IPS-18a (cell line): ENCODE measurements at regions not wholly inside any gene's neighbourhood (a gene's known extent, or its start where the extent isn't known, plus 50 kb on each side); places are given as distances from the start of the nearest gene placed in this dataset.
"Not testable (repeated sequence)": the region's sequence is repeated elsewhere in the genome, so short reads cannot be mapped to it uniquely, and the experiment has no call there.

Experiments
- H3K27ac ChIP-seq: one replicate; pipeline ENCODE4 v1.5.1; 2013; ENCODE audit warnings: low read length
- H3K27me3 ChIP-seq: one replicate; pipeline ENCODE4 v1.6.1; 2013; ENCODE audit warnings: mild to moderate bottlenecking, low read length; ENCODE audit not compliant: control insufficient read depth, insufficient read depth
- H3K36me3 ChIP-seq: one replicate; pipeline ENCODE4 v1.6.1; 2013; ENCODE audit warnings: low read depth, low read length; ENCODE audit not compliant: control insufficient read depth
- H3K4me1 ChIP-seq: one replicate; pipeline ENCODE4 v1.6.1; 2013; ENCODE audit warnings: low read depth, low read length; ENCODE audit not compliant: control insufficient read depth
- H3K4me3 ChIP-seq: one replicate; pipeline ENCODE4 v1.5.1; 2013; ENCODE audit warnings: low read length
- H3K9ac ChIP-seq: one replicate; pipeline ENCODE4 v1.6.1; 2013; ENCODE audit warnings: mild to moderate bottlenecking, low read length, moderate library complexity
- H3K9me3 ChIP-seq: one replicate; pipeline ENCODE4 v1.6.1; 2013; ENCODE audit warnings: low read depth, low read length; ENCODE audit not compliant: control insufficient read depth

GRCh38 chrX:34341258-34341657 is 209.1 kb upstream of the FAM47A start:
- Histone ChIP-seq H3K9me3 (peaks cover 21% of the 10 kb centered on the region), H3K27ac (no peak overlapping the region), H3K36me3 (no peaks in the 10 kb centered on the region), H3K4me1 (no peaks in the 10 kb centered on the region), H3K9ac (no peak overlapping the region), H3K4me3 (no peak overlapping the region), H3K27me3 (no peaks in the 10 kb centered on the region)

- H3K9me3 ChIP-seq: peaks cover 16% of the 10 kb centered on the region
- H3K9ac ChIP-seq: no peak overlapping the region
- H3K27me3 ChIP-seq: no peaks in the 10 kb centered on the region
- no peaks in the 10 kb centered on the region for H3K4me1 ChIP-seq
- no peaks in the 10 kb centered on the region for H3K36me3 ChIP-seq
- no peak overlapping the region for H3K4me3 ChIP-seq
- no peak overlapping the region for H3K27ac ChIP-seq
Observed at GRCh38 chrX:34338046-34338445, 205.9 kb upstream of the FAM47A start.

- not testable (repeated sequence) for H3K4me3 ChIP-seq, H3K9ac ChIP-seq, H3K36me3 ChIP-seq, H3K27me3 ChIP-seq, H3K27ac ChIP-seq, H3K4me1 ChIP-seq
- peaks cover 14% of the 10 kb centered on the region for H3K9me3 ChIP-seq
Observed at GRCh38 chrX:34335376-34335775, 203.3 kb upstream of the FAM47A start.

- Histone ChIP-seq H3K27ac (no peak overlapping the region), H3K4me3 (no peak overlapping the region), H3K4me1 (no peaks in the 10 kb centered on the region), H3K9me3 (peaks cover 3% of the 10 kb centered on the region), H3K36me3 (no peaks in the 10 kb centered on the region), H3K27me3 (no peaks in the 10 kb centered on the region), H3K9ac (no peak overlapping the region)
Observed at GRCh38 chrX:34332334-34332733, 200.2 kb upstream of the FAM47A start.

- Histone ChIP-seq H3K4me3 (no peak overlapping the region), H3K36me3 (no peaks in the 10 kb centered on the region), H3K9ac (no peak overlapping the region), H3K4me1 (no peaks in the 10 kb centered on the region), H3K9me3 (no peaks in the 10 kb centered on the region), H3K27me3 (no peaks in the 10 kb centered on the region), H3K27ac (no peak overlapping the region)
Observed at GRCh38 chrX:34325460-34325859, 193.3 kb upstream of the FAM47A start.

GRCh38 chrX:34320424-34320823 is 188.3 kb upstream of the FAM47A start:
- H3K4me1 ChIP-seq, H3K4me3 ChIP-seq, H3K27ac ChIP-seq, H3K27me3 ChIP-seq, H3K36me3 ChIP-seq, H3K9me3 ChIP-seq, H3K9ac ChIP-seq: not testable (repeated sequence)

GRCh38 chrX:34300871-34301270 is 168.8 kb upstream of the FAM47A start:
- Histone ChIP-seq H3K36me3 (no peaks in the 10 kb centered on the region), H3K4me1 (peaks cover 3% of the 10 kb centered on the region), H3K9me3 (peaks cover 10% of the 10 kb centered on the region), H3K9ac (no peak overlapping the region), H3K27ac (no peak overlapping the region), H3K4me3 (no peak overlapping the region), H3K27me3 (peaks cover 9% of the 10 kb centered on the region)

GRCh38 chrX:34299451-34299967 is 167.4 kb upstream of the FAM47A start:
- H3K27ac ChIP-seq: no peak overlapping the region

GRCh38 chrX:34294665-34295064 is 162.6 kb upstream of the FAM47A start:
- Histone ChIP-seq H3K4me1 (no peaks in the 10 kb centered on the region), H3K36me3 (no peaks in the 10 kb centered on the region), H3K9me3 (peaks cover 20% of the 10 kb centered on the region), H3K27ac (no peak overlapping the region), H3K9ac (no peak overlapping the region), H3K4me3 (no peak overlapping the region), H3K27me3 (peaks cover 9% of the 10 kb centered on the region)

More at GRCh38 chrX:34299451-34299967, 167.4 kb upstream of the FAM47A start:
- Histone ChIP-seq H3K36me3 (no peaks in the 10 kb centered on the region), H3K9ac (no peak overlapping the region), H3K9me3 (peaks cover 18% of the 10 kb centered on the region), H3K4me3 (no peak overlapping the region), H3K27me3 (peaks cover 9% of the 10 kb centered on the region), H3K4me1 (peaks cover 3% of the 10 kb centered on the region)

GRCh38 chrX:34288782-34289181 is 156.7 kb upstream of the FAM47A start:
- Histone ChIP-seq H3K27ac (no peak overlapping the region), H3K9me3 (peaks cover 6% of the 10 kb centered on the region), H3K9ac (no peak overlapping the region), H3K4me1 (no peaks in the 10 kb centered on the region), H3K36me3 (no peaks in the 10 kb centered on the region), H3K27me3 (no peaks in the 10 kb centered on the region), H3K4me3 (no peak overlapping the region)

GRCh38 chrX:34279866-34280560 is 147.9 kb upstream of the FAM47A start:
- peaks cover under 1% of the 10 kb centered on the region for H3K4me1 ChIP-seq

GRCh38 chrX:34275699-34276098 is 143.6 kb upstream of the FAM47A start:
- Histone ChIP-seq H3K4me3 (no peak overlapping the region), H3K9me3 (peaks cover 11% of the 10 kb centered on the region), H3K36me3 (no peaks in the 10 kb centered on the region), H3K27me3 (no peaks in the 10 kb centered on the region), H3K27ac (no peak overlapping the region), H3K4me1 (peaks cover 9% of the 10 kb centered on the region), H3K9ac (no peak overlapping the region)

More at GRCh38 chrX:34279866-34280560, 147.9 kb upstream of the FAM47A start:
- peaks cover 7% of the 10 kb centered on the region for H3K9me3 ChIP-seq
- no peak overlapping the region for H3K27ac ChIP-seq
- no peak overlapping the region for H3K9ac ChIP-seq
- no peaks in the 10 kb centered on the region for H3K36me3 ChIP-seq
- no peaks in the 10 kb centered on the region for H3K27me3 ChIP-seq
- no peak overlapping the region for H3K4me3 ChIP-seq
